ENCODE measurements at regions not wholly inside any gene's neighbourhood (a gene's known extent, or its start where the extent isn't known, plus 50 kb on each side); places are given as distances from the start of the nearest gene placed in this dataset.
"Not testable (repeated sequence)": the region's sequence is repeated elsewhere in the genome, so short reads cannot be mapped to it uniquely, and the experiment has no call there.

DNA sequence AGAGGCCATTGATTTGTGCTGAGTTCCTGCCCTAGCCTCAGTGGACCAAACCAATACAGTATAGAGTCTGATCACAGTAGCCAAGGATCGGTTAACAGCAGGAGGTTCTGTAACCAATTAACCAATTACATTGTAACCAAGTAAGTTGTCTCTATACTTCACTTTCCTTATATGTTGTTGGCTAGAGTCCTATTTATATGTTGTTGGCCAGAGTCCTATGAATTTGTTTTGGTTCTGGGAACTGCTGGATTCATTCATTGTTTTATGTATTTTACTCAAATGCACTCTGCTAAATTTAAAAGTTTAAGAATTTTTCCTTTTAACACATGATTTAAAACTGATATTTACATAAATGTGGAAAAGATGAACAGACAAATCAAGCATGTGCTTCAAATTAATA is 597.4 kb upstream of the HS3ST5 start:
- H3K27me3 Mint-ChIP-seq, result no peaks in the 10 kb centered on the region
- H3K4me1 Mint-ChIP-seq, result no peaks in the 10 kb centered on the region
- H3K4me3 ChIP-seq (ENCODE audit: low read depth, low read length), result no peak overlapping the region
- H3K36me3 Mint-ChIP-seq, result no peaks in the 10 kb centered on the region
- no peak for ATAC-seq (ENCODE audit: low read depth in 2 of 2)
- peaks cover 2 to 20% (median 5%) of the 10 kb centered on the region in 7 donors for H3K9me3 Mint-ChIP-seq
- no peak overlapping the region for H3K27ac ChIP-seq (ENCODE audit: insufficient read depth, low read length, poor library complexity, severe bottlenecking)
- no peaks in the 10 kb centered on the region for H3K9me3 ChIP-seq (ENCODE audit: control insufficient read depth in 2 of 2, low read length in 2 of 2)
- H3K36me3 ChIP-seq (ENCODE audit: control insufficient read depth, insufficient read depth, low read length), result no peaks in the 10 kb centered on the region
- no peaks in the 10 kb centered on the region for H3K27me3 ChIP-seq (ENCODE audit: control insufficient read depth, insufficient read depth, low read length)
- no peaks in the 10 kb centered on the region for H3K4me1 ChIP-seq (ENCODE audit: control insufficient read depth, insufficient read depth, low read length, poor library complexity, severe bottlenecking)
- no peak for DNase-seq
- H3K4me3 Mint-ChIP-seq, result no peak overlapping the region
- no peak overlapping the region for H3K27ac Mint-ChIP-seq

DNA sequence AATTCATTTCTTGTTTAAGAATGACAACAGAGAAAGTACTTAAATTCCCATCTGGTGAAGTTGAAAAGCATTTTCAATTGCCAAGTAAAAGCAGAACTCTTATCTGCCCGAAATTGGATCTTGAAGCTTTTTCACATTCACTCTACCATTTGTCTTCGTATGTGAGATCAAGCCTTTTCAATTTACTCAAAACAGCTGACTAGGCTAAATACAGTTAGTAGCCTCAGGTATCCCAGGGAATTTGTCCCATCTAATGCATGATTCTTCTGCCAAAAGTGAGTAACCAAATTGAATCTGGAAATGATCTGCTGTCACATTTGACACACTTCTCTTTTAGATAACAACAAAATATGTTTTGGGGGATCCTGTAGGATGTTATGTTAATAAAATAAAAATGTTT is 596.8 kb upstream of the HS3ST5 start:
- no peak overlapping the region for H3K27ac Mint-ChIP-seq
- H3K27me3 ChIP-seq (ENCODE audit: control insufficient read depth, insufficient read depth, low read length), result no peaks in the 10 kb centered on the region
- H3K9me3 Mint-ChIP-seq, result peaks cover 2 to 17% (median 5%) of the 10 kb centered on the region in 7 donors
- no peak overlapping the region for H3K4me3 Mint-ChIP-seq
- no peak overlapping the region for H3K4me3 ChIP-seq (ENCODE audit: low read depth, low read length)
- H3K36me3 ChIP-seq (ENCODE audit: control insufficient read depth, insufficient read depth, low read length), result no peaks in the 10 kb centered on the region
- no peaks in the 10 kb centered on the region for H3K27me3 Mint-ChIP-seq
- H3K4me1 ChIP-seq (ENCODE audit: control insufficient read depth, insufficient read depth, low read length, poor library complexity, severe bottlenecking), result no peaks in the 10 kb centered on the region
- H3K27ac ChIP-seq (ENCODE audit: insufficient read depth, low read length, poor library complexity, severe bottlenecking), result no peak overlapping the region
- H3K36me3 Mint-ChIP-seq, result no peaks in the 10 kb centered on the region
- no peaks in the 10 kb centered on the region for H3K4me1 Mint-ChIP-seq
- H3K9me3 ChIP-seq (ENCODE audit: control insufficient read depth in 2 of 2, low read length in 2 of 2), result no peaks in the 10 kb centered on the region
- DNase-seq (no peak), ATAC-seq (ENCODE audit: low read depth in 2 of 2) (no peak)

- Histone ChIP-seq H3K4me1 (ENCODE audit: control insufficient read depth, insufficient read depth, low read length, poor library complexity, severe bottlenecking) (no peaks in the 10 kb centered on the region), H3K9me3 (ENCODE audit: control insufficient read depth in 2 of 2, low read length in 2 of 2) (no peaks in the 10 kb centered on the region), H3K36me3 (ENCODE audit: control insufficient read depth, insufficient read depth, low read length) (no peaks in the 10 kb centered on the region), H3K27me3 (ENCODE audit: control insufficient read depth, insufficient read depth, low read length) (no peaks in the 10 kb centered on the region), H3K4me3 (ENCODE audit: low read depth, low read length) (no peak overlapping the region), H3K27ac (ENCODE audit: insufficient read depth, low read length, poor library complexity, severe bottlenecking) (no peak overlapping the region)
- Mint-ChIP-seq H3K4me3 (no peak overlapping the region), H3K36me3 (no peaks in the 10 kb centered on the region), H3K9me3 (peaks cover 1 to 13% (median 11%) of the 10 kb centered on the region in 7 donors), H3K27ac (no peak overlapping the region), H3K4me1 (no peaks in the 10 kb centered on the region), H3K27me3 (no peaks in the 10 kb centered on the region)
- no peak for DNase-seq
- no peak for ATAC-seq (ENCODE audit: low read depth in 2 of 2)
These were observed 593.3 kb upstream of the HS3ST5 start for GRCh38 chr6:114936080-114936479.

GRCh38 chr6:114934079-114934478 is 591.3 kb upstream of the HS3ST5 start:
- Histone ChIP-seq H3K4me1 (ENCODE audit: control insufficient read depth, insufficient read depth, low read length, poor library complexity, severe bottlenecking) (no peaks in the 10 kb centered on the region), H3K4me3 (ENCODE audit: low read depth, low read length) (no peak overlapping the region), H3K27ac (ENCODE audit: insufficient read depth, low read length, poor library complexity, severe bottlenecking) (no peak overlapping the region), H3K9me3 (ENCODE audit: control insufficient read depth in 2 of 2, low read length in 2 of 2) (no peaks in the 10 kb centered on the region), H3K27me3 (ENCODE audit: control insufficient read depth, insufficient read depth, low read length) (no peaks in the 10 kb centered on the region), H3K36me3 (ENCODE audit: control insufficient read depth, insufficient read depth, low read length) (no peaks in the 10 kb centered on the region)
- no peaks in the 10 kb centered on the region for H3K27me3 Mint-ChIP-seq
- DNase-seq (no peak), ATAC-seq (ENCODE audit: low read depth in 2 of 2) (no peak)
- no peak overlapping the region for H3K27ac Mint-ChIP-seq
- no peaks in the 10 kb centered on the region for H3K4me1 Mint-ChIP-seq
- H3K9me3 Mint-ChIP-seq, result peaks cover 0 to 20% (median 10%) of the 10 kb centered on the region in 7 donors
- no peaks in the 10 kb centered on the region for H3K36me3 Mint-ChIP-seq
- no peak overlapping the region for H3K4me3 Mint-ChIP-seq

DNA sequence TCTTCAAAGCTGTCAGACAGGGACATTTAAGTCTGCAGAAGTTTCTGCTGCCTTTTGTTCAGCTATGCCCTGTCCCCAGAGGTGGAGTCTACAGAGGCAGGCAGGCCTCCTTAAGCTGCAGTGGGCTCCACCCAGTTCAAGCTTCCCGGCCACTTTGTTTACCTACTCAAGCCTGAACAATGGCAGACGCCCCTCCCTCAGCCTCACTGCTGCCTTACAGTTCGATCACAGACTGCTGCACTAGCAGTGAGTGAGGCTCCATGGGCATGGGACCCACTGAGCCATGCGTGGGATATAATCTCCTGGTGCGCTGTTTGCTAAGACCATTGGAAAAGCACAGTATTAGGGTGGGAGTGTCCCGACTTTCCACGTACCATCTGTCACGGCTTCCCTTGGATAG is 585.9 kb upstream of the HS3ST5 start:
- DNase-seq; H3K27ac ChIP-seq (ENCODE audit: insufficient read depth, low read length, poor library complexity, severe bottlenecking); H3K36me3 Mint-ChIP-seq; ATAC-seq (ENCODE audit: low read depth in 2 of 2); H3K4me3 ChIP-seq (ENCODE audit: low read depth, low read length); H3K27ac Mint-ChIP-seq; H3K36me3 ChIP-seq (ENCODE audit: control insufficient read depth, insufficient read depth, low read length); H3K27me3 Mint-ChIP-seq; H3K4me1 Mint-ChIP-seq; H3K27me3 ChIP-seq (ENCODE audit: control insufficient read depth, insufficient read depth, low read length); H3K4me3 Mint-ChIP-seq; H3K9me3 ChIP-seq (ENCODE audit: control insufficient read depth in 2 of 2, low read length in 2 of 2); H3K4me1 ChIP-seq (ENCODE audit: control insufficient read depth, insufficient read depth, low read length, poor library complexity, severe bottlenecking): not testable (repeated sequence)
- peaks cover 6 to 29% (median 12%) of the 10 kb centered on the region in 7 donors for H3K9me3 Mint-ChIP-seq

DNA sequence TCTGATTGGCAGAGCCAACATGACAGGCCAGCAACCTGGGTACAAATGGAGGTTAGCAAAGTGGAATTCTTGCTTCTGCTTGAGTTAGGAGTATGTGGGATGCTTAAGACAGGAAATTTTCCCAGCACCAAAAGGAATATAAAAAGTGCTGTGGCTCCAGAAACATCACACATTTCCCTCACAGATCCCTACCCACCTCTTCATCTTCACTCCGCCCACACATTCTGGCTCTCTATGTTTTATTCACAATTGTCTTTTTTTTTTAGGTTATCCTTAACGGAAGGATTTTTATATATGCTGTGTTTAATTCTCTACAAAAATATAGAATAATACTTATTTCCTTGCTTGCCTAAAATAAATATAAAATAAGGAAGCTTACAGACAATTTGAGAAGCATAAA is 563.3 kb upstream of the HS3ST5 start:
- Mint-ChIP-seq H3K4me3 (no peak overlapping the region), H3K4me1 (no peaks in the 10 kb centered on the region), H3K27me3 (no peaks in the 10 kb centered on the region), H3K36me3 (no peaks in the 10 kb centered on the region), H3K27ac (no peak overlapping the region), H3K9me3 (peaks cover 2 to 17% (median 7%) of the 10 kb centered on the region in 7 donors)
- no peak overlapping the region for H3K4me3 ChIP-seq (ENCODE audit: low read depth, low read length)
- H3K36me3 ChIP-seq (ENCODE audit: control insufficient read depth, insufficient read depth, low read length), result no peaks in the 10 kb centered on the region
- no peak for DNase-seq
- ATAC-seq (ENCODE audit: low read depth in 2 of 2), result no peak
- no peaks in the 10 kb centered on the region for H3K27me3 ChIP-seq (ENCODE audit: control insufficient read depth, insufficient read depth, low read length)
- no peaks in the 10 kb centered on the region for H3K9me3 ChIP-seq (ENCODE audit: control insufficient read depth in 2 of 2, low read length in 2 of 2)
- no peaks in the 10 kb centered on the region for H3K4me1 ChIP-seq (ENCODE audit: control insufficient read depth, insufficient read depth, low read length, poor library complexity, severe bottlenecking)
- H3K27ac ChIP-seq (ENCODE audit: insufficient read depth, low read length, poor library complexity, severe bottlenecking), result no peak overlapping the region

DNA sequence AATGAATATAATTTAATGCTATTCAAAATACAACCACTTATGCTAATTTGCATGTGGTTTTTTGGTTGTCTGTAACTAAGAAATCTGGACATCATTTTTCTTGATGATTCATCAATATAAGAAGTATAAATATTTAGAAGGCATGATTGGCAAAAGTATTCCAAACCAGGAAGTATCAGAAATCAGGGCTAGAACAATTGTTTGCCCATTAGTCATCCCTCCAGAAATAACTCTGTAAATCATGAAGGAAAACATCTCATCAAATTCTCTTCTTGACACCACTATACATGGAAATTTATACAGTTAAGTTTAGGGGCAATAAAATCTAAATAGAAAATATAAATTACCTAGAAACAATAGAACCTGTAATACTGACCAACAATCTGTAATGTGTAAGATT is 554.7 kb upstream of the HS3ST5 start:
- no peaks in the 10 kb centered on the region for H3K27me3 Mint-ChIP-seq

DNA sequence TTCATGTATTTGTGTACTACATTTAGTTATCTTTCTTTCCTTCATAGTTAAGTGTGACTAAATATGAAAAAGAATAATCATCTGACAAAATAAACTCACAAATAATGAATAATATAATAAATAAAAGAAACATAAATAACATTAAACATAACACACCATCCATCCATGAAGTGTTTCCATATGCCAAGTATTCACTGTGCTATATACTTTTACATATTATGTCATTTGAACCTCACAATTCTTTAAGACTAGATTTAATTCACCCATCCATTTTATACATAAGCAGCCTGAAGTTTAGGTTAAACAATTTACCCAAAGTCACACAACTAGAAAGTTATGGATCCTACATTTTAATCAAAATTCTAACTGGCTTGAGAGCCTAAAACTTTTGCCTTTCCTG is 549.4 kb upstream of the HS3ST5 start:
- DNase-seq (no peak), ATAC-seq (ENCODE audit: low read depth in 2 of 2) (no peak)
- Histone ChIP-seq H3K27me3 (ENCODE audit: control insufficient read depth, insufficient read depth, low read length) (no peaks in the 10 kb centered on the region), H3K4me1 (ENCODE audit: control insufficient read depth, insufficient read depth, low read length, poor library complexity, severe bottlenecking) (no peaks in the 10 kb centered on the region), H3K4me3 (ENCODE audit: low read depth, low read length) (no peak overlapping the region), H3K9me3 (ENCODE audit: control insufficient read depth in 2 of 2, low read length in 2 of 2) (no peaks in the 10 kb centered on the region), H3K36me3 (ENCODE audit: control insufficient read depth, insufficient read depth, low read length) (no peaks in the 10 kb centered on the region), H3K27ac (ENCODE audit: insufficient read depth, low read length, poor library complexity, severe bottlenecking) (no peak overlapping the region)
- H3K36me3 Mint-ChIP-seq, result no peaks in the 10 kb centered on the region
- no peak overlapping the region for H3K27ac Mint-ChIP-seq
- no peak overlapping the region for H3K4me3 Mint-ChIP-seq
- peaks cover 0 to 4% (median 0%) of the 10 kb centered on the region in 7 donors for H3K9me3 Mint-ChIP-seq
- no peaks in the 10 kb centered on the region for H3K4me1 Mint-ChIP-seq
- no peaks in the 10 kb centered on the region for H3K27me3 Mint-ChIP-seq

More for the DNA sequence above, 554.7 kb upstream of the HS3ST5 start:
- H3K9me3 Mint-ChIP-seq, result peaks cover 0 to 16% (median 6%) of the 10 kb centered on the region in 7 donors
- no peak overlapping the region for H3K4me3 Mint-ChIP-seq
- ATAC-seq (ENCODE audit: low read depth in 2 of 2) (no peak), DNase-seq (no peak)
- no peaks in the 10 kb centered on the region for H3K9me3 ChIP-seq (ENCODE audit: control insufficient read depth in 2 of 2, low read length in 2 of 2)
- H3K4me1 ChIP-seq (ENCODE audit: control insufficient read depth, insufficient read depth, low read length, poor library complexity, severe bottlenecking), result no peaks in the 10 kb centered on the region
- H3K4me3 ChIP-seq (ENCODE audit: low read depth, low read length), result no peak overlapping the region
- no peaks in the 10 kb centered on the region for H3K36me3 ChIP-seq (ENCODE audit: control insufficient read depth, insufficient read depth, low read length)
- H3K27ac ChIP-seq (ENCODE audit: insufficient read depth, low read length, poor library complexity, severe bottlenecking), result no peak overlapping the region
- no peaks in the 10 kb centered on the region for H3K36me3 Mint-ChIP-seq
- H3K4me1 Mint-ChIP-seq, result no peaks in the 10 kb centered on the region
- H3K27ac Mint-ChIP-seq, result no peak overlapping the region
- no peaks in the 10 kb centered on the region for H3K27me3 ChIP-seq (ENCODE audit: control insufficient read depth, insufficient read depth, low read length)

Measured in CD4-positive, CD25-positive, alpha-beta regulatory T cell (primary cell).